OCI-LY7 (cell line): ENCODE measurements at regions not wholly inside any gene's neighbourhood (a gene's known extent, or its start where the extent isn't known, plus 50 kb on each side); places are given as distances from the start of the nearest gene placed in this dataset.

Experiments used
- BruUV-seq: library from RNA; stranded (reverse); fragments of 400-500 nt; replicated peaks from 2 replicates; lab custom pipeline; 2021; lab: Mats Ljungman, UMichigan
- CTCF ChIA-PET: fragments of 300-600 bp; sonication (Branson Sonifier 250); formaldehyde crosslinking; loops from one replicate; lab custom pipeline; 2022; ENCODE audit warnings: antibody characterized with exemption; ENCODE audit not compliant: unreplicated experiment; lab: Charles Lee
- POLR2A ChIA-PET: fragments of 300-600 bp; sonication (Branson Sonifier 250); formaldehyde crosslinking; loops from one replicate; lab custom pipeline; 2022; ENCODE audit warnings: antibody characterized with exemption; lab: Charles Lee
- DNase-seq: peaks from one replicate; pipeline ENCODE4 v3.0.0-alpha.2; 2015; ENCODE audit warnings: low spot score
- H2AFZ ChIP-seq: fragments of 200-600 bp; sonication (generic), shearing (Covaris generic); 2 replicates; pipeline ENCODE4 v1.6.1; 2014; ENCODE audit warnings: mild to moderate bottlenecking, antibody characterized with exemption, low read length, moderate library complexity
- H3K27ac ChIP-seq: fragments of 200-600 bp; sonication (generic); 2 replicates; pipeline ENCODE4 v1.5.1; 2014; ENCODE audit warnings: mixed run types, low read depth, mild to moderate bottlenecking, moderate library complexity, low read length, inconsistent platforms; ENCODE audit not compliant: poor library complexity, severe bottlenecking
- H3K36me3 ChIP-seq: fragments of 200-600 bp; sonication (generic); 2 replicates; pipeline ENCODE4 v1.6.1; 2014; ENCODE audit warnings: mild to moderate bottlenecking, antibody characterized with exemption, low read length, moderate library complexity, mixed read lengths; ENCODE audit not compliant: insufficient read depth
- H3K4me1 ChIP-seq: fragments of 200-600 bp; sonication (generic); 2 replicates; pipeline ENCODE4 v1.5.1; 2014; ENCODE audit warnings: mild to moderate bottlenecking, low read length; ENCODE audit not compliant: insufficient read depth, poor library complexity, severe bottlenecking
- H3K4me2 ChIP-seq: fragments of 200-600 bp; sonication (generic); 2 replicates; pipeline ENCODE4 v1.6.1; 2014; ENCODE audit warnings: mild to moderate bottlenecking, low read length
- H3K4me3 ChIP-seq: fragments of 200-600 bp; sonication (generic); 2 replicates; pipeline ENCODE4 v1.5.1; 2014; ENCODE audit warnings: mild to moderate bottlenecking, low read depth, low read length; ENCODE audit not compliant: poor library complexity, severe bottlenecking
- H3K79me2 ChIP-seq: fragments of 200-600 bp; sonication (generic); 2 replicates; pipeline ENCODE4 v1.6.1; 2016; ENCODE audit warnings: low read depth, mild to moderate bottlenecking, low read length, moderate library complexity, mixed read lengths; ENCODE audit not compliant: insufficient read depth
- H3K9me2 ChIP-seq: fragments of 200-600 bp; sonication (generic); 2 replicates; pipeline ENCODE4 v1.6.1; 2016; ENCODE audit warnings: mild to moderate bottlenecking, low read length, mixed read lengths; ENCODE audit not compliant: insufficient read depth
- H3K9me3 ChIP-seq: fragments of 200-600 bp; sonication (generic); 2 replicates; pipeline ENCODE4 v1.6.1; 2014; ENCODE audit warnings: mild to moderate bottlenecking, mixed run types, low read length, mixed read lengths
- H4K20me1 ChIP-seq: fragments of 200-600 bp; sonication (generic); 2 replicates; pipeline ENCODE4 v1.6.1; 2014; ENCODE audit warnings: mild to moderate bottlenecking, antibody characterized with exemption, low read length, moderate library complexity, mixed read lengths; ENCODE audit not compliant: insufficient read depth
- EZH2phosphoT487 ChIP-seq: fragments of 200-600 bp; sonication (generic); IDR thresholded peaks from 2 replicates; pipeline ENCODE4 v1.6.1; 2018; ENCODE audit warnings: low read depth, borderline replicate concordance, mild to moderate bottlenecking, mixed run types, antibody characterized with exemption, low read length, moderate library complexity, mixed read lengths
- intact Hi-C: fragments of 100-400 bp; cut with micrococcal nuclease; formaldehyde crosslinking; loops from one replicate; pipeline ENCODE4 v1.10.0; 2022; ENCODE audit not compliant: unreplicated experiment
- TF ChIP-seq, protein P1 (sequence below): fragments of 200-600 bp; sonication (generic); conservative IDR thresholded peaks from 2 replicates; pipeline ENCODE4 v1.5.1; 2014; ENCODE audit warnings: mild to moderate bottlenecking, antibody characterized with exemption, low read length, moderate library complexity, mixed read lengths

GRCh38 chr12:113665457-113665856 lies 193.8 kb upstream of the LHX5 start:
- no peak for TF ChIP-seq EZH2phosphoT487
- TF ChIP-seq, protein P1, sequence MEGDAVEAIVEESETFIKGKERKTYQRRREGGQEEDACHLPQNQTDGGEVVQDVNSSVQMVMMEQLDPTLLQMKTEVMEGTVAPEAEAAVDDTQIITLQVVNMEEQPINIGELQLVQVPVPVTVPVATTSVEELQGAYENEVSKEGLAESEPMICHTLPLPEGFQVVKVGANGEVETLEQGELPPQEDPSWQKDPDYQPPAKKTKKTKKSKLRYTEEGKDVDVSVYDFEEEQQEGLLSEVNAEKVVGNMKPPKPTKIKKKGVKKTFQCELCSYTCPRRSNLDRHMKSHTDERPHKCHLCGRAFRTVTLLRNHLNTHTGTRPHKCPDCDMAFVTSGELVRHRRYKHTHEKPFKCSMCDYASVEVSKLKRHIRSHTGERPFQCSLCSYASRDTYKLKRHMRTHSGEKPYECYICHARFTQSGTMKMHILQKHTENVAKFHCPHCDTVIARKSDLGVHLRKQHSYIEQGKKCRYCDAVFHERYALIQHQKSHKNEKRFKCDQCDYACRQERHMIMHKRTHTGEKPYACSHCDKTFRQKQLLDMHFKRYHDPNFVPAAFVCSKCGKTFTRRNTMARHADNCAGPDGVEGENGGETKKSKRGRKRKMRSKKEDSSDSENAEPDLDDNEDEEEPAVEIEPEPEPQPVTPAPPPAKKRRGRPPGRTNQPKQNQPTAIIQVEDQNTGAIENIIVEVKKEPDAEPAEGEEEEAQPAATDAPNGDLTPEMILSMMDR: no peak
- intact Hi-C loops: no loop called here
- Histone ChIP-seq H3K9me2 (no peaks in the 10 kb centered on the region), H3K27ac (no peak overlapping the region), H3K79me2 (no peaks in the 10 kb centered on the region), H4K20me1 (no peaks in the 10 kb centered on the region; the same call in 1 of the 2 replicates), H3K4me1 (no peaks in the 10 kb centered on the region), H3K9me3 (no peaks in the 10 kb centered on the region), H3K36me3 (no peaks in the 10 kb centered on the region), H3K4me2 (no peak overlapping the region), H3K4me3 (no peak overlapping the region), H2AFZ (no peak overlapping the region)
- ChIA-PET POLR2A (no interaction called here), CTCF (no interaction called here)
- no peak for DNase-seq
- no TSS peak for BruUV-seq

GRCh38 chr12:113664224-113664681 lies 192.6 kb upstream of the LHX5 start:
- Histone ChIP-seq H4K20me1 (no peaks in the 10 kb centered on the region; the same call in 1 of the 2 replicates), H3K4me1 (no peaks in the 10 kb centered on the region), H3K4me2 (no peak overlapping the region), H3K79me2 (no peaks in the 10 kb centered on the region), H2AFZ (no peak overlapping the region), H3K27ac (no peak overlapping the region), H3K9me2 (no peaks in the 10 kb centered on the region), H3K36me3 (no peaks in the 10 kb centered on the region), H3K4me3 (no peak overlapping the region), H3K9me3 (no peaks in the 10 kb centered on the region)
- CTCF ChIA-PET: interaction anchor here (0.6 kb wide), 1 partner anchor 203 kb away, joined by 9 read pairs; no protein-coding TSS in a partner anchor
- intact Hi-C loops: no loop called here
- BruUV-seq: no TSS peak
- POLR2A ChIA-PET: no interaction called here
- TF ChIP-seq, protein P1: no peak
- TF ChIP-seq EZH2phosphoT487: no peak
- DNase-seq: no peak

GRCh38 chr12:113663396-113663795 lies 191.7 kb upstream of the LHX5 start:
- TF ChIP-seq EZH2phosphoT487: no peak
- no TSS peak for BruUV-seq
- no peak overlapping the region for H2AFZ ChIP-seq
- H3K9me2 ChIP-seq: no peaks in the 10 kb centered on the region
- no peaks in the 10 kb centered on the region for H3K9me3 ChIP-seq
- H3K79me2 ChIP-seq: no peaks in the 10 kb centered on the region
- H3K27ac ChIP-seq: no peak overlapping the region
- ChIA-PET CTCF (no interaction called here), POLR2A (no interaction called here)
- H4K20me1 ChIP-seq: no peaks in the 10 kb centered on the region; the same call in 1 of the 2 replicates
- DNase-seq: no peak
- H3K36me3 ChIP-seq: no peaks in the 10 kb centered on the region
- H3K4me2 ChIP-seq: no peak overlapping the region
- H3K4me1 ChIP-seq: no peaks in the 10 kb centered on the region
- intact Hi-C loops: no loop called here
- H3K4me3 ChIP-seq: no peak overlapping the region
